Fibroblast of the aortic adventitia (primary cell): ENCODE measurements at regions not wholly inside any gene's neighbourhood (a gene's known extent, or its start where the extent isn't known, plus 50 kb on each side); places are given as distances from the start of the nearest gene placed in this dataset.

ENCODE experiments used
- DNase-seq: peaks from one replicate; pipeline ENCODE4 v3.0.0-alpha.2; 2010; ENCODE audit warnings: low read depth
- H3K4me3 ChIP-seq: 2 replicates; pipeline ENCODE4 v1.5.1; 2011; ENCODE audit warnings: low read depth, mild to moderate bottlenecking, control low read depth, low read length, moderate library complexity
- CTCF ChIP-seq: IDR thresholded peaks from 2 replicates; pipeline ENCODE4 v1.5.1; 2011; ENCODE audit warnings: mild to moderate bottlenecking, low read length, control low read depth, inconsistent platforms; ENCODE audit not compliant: insufficient read depth

- no peak overlapping the region for H3K4me3 ChIP-seq
- no peak for TF ChIP-seq CTCF
- DNase-seq, result no peak
Measured at GRCh38 chr16:5665834-5666233, 568.2 kb upstream of the EEF2KMT start.

DNA sequence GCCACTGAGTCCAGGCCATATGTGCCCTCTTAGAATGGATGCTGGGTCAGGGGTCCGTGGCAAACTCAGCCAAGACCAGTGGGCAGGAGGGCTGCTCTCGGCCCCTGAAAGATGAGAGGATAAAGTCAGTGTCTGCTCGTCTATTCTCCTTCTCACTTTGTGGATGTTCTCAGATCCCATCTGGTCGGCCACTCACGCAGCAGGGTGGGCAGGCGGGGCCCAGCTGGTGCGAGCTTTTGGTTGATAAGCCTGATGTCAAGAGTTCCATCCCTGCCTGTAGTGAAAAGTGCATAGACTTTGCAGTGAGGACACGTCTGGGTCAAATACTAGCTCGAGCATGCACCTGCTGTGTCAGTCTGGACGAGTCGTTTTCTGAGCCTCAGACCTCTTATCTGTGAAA lies 556.2 kb upstream of the EEF2KMT start:
- H3K4me3 ChIP-seq, result no peak overlapping the region
- no peak for TF ChIP-seq CTCF
- DNase-seq, result no peak

DNA sequence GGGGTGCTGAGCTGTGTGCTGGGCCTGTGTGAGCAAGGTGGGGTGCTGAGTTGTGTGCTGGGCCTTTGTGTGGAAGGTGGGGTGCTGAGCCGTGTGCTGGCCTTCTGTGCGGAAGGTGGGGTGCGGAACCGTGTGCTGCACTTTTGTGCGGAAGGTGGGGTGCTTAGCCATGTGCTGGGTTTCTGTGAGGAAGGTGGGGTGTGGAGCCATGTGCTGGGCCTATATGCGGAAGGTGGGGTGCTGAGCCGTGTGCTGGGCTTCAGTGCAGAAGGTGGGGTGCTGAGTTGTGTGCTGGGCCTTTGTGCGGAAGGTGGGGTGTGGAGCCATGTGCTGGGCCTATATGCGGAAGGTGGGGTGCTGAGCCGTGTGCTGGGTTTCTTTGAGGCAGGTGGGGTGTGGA lies 555.4 kb upstream of the EEF2KMT start:
- DNase-seq, result no peak
- H3K4me3 ChIP-seq, result no peak overlapping the region
- TF ChIP-seq CTCF, result no peak

GRCh38 chr16:5649762-5650743 lies 552.5 kb upstream of the EEF2KMT start:
- no peak for TF ChIP-seq CTCF
- H3K4me3 ChIP-seq, result no peak overlapping the region
- no peak for DNase-seq

DNA sequence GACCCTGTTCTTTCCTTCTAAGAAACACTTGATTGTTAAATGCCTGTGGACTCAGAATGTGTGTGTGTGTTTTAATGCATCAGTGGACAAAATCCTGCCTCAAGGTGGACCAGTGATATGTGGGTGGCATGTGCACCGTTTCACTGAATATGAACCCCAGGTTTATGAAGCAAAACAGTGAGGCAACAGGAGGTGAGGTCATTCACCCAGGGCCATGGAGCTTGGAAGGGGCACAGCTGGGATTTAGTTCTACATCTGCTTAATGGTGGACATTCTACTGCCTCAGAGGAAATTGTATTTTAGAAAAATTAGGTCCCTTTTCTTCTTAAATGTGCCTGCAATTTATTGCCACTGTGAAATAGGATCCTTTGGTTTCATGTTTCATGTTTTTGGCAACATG lies 549.5 kb upstream of the EEF2KMT start:
- H3K4me3 ChIP-seq, result no peak overlapping the region
- no peak for TF ChIP-seq CTCF
- no peak for DNase-seq

DNA sequence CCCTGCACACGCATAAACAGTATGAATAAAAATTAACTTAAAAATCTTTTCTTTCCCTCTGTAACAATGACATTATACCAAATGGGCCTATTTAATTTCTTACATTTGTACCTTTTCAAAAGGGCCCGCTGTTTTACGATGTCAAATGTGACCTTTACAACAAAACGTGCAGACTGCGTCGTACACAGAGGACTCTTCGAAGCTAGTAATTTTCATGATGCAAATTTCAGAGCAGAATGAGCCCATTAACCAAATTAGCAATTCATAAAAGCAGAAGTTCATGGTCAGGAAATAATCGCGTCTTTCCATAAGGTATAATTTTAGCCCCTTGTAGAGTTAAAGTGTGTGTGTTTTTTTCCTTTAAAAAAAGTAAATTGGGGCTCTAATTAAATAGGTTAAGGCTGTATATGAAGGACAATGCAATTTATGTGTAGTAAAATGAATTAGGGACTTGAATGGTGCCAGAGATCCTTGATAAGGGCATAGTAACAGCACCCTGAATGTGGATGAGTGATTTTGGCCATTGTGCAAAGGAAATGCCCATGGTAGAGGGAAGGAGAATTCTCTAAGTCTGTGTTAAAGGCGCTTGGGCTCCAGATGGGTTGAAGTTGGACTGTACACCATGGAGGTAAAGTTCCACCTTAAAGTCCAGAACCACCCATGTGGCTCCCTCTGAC lies 546.4 kb upstream of the EEF2KMT start:
- DNase-seq, result no peak
- TF ChIP-seq CTCF, result no peak
- H3K4me3 ChIP-seq, result no peak overlapping the region
